Endothelial cell of umbilical vein (primary cell): ENCODE measurements at regions not wholly inside any gene's neighbourhood (a gene's known extent, or its start where the extent isn't known, plus 50 kb on each side); places are given as distances from the start of the nearest gene placed in this dataset.

Experiments used
- CTCF ChIP-seq, 2 donors: IDR thresholded peaks; 1 replicate in 1 of 2; 2 replicates in 1 of 2; pipeline ENCODE4 v1.5.1; 2011; ENCODE audit warnings: low read length in 2 of 2, mild to moderate bottlenecking in 2 of 2, moderate library complexity in 2 of 2, control low read depth in 1 of 2, inconsistent platforms in 1 of 2, low read depth in 1 of 2; ENCODE audit not compliant: insufficient read depth in 1 of 2; ENCODE audit errors: extremely low read depth in 1 of 2
- EZH2 ChIP-seq: IDR thresholded peaks from 2 replicates; pipeline ENCODE4 v1.6.1; 2012; ENCODE audit warnings: borderline replicate concordance, low read depth, mild to moderate bottlenecking, moderate library complexity, low read length, inconsistent platforms; ENCODE audit not compliant: severe bottlenecking
- FOS ChIP-seq: IDR thresholded peaks from 2 replicates; pipeline ENCODE4 v1.6.1; 2011; ENCODE audit warnings: mild to moderate bottlenecking, low read length, moderate library complexity, borderline replicate concordance; ENCODE audit not compliant: insufficient read depth
- GATA2 ChIP-seq: IDR thresholded peaks from 2 replicates; pipeline ENCODE4 v1.7.0; 2011; ENCODE audit warnings: low read depth, mild to moderate bottlenecking, moderate library complexity, mixed read lengths, low read length; ENCODE audit not compliant: insufficient read length, insufficient read depth
- JUN ChIP-seq: IDR thresholded peaks from 2 replicates; pipeline ENCODE4 v1.6.1; 2011; ENCODE audit warnings: borderline replicate concordance, low read depth; ENCODE audit not compliant: insufficient read length, insufficient read depth
- MAX ChIP-seq: IDR thresholded peaks from 2 replicates; pipeline ENCODE4 v1.6.1; 2011; ENCODE audit not compliant: insufficient read depth, insufficient read length
- POLR2A ChIP-seq: IDR thresholded peaks from 2 replicates; pipeline ENCODE4 v1.6.1; 2012; ENCODE audit warnings: low read depth, mild to moderate bottlenecking, control low read depth, low read length
- POLR2AphosphoS5 ChIP-seq: IDR thresholded peaks from 2 replicates; pipeline ENCODE4 v1.6.1; 2012; ENCODE audit warnings: low read depth, mild to moderate bottlenecking, control low read depth, low read length, moderate library complexity; ENCODE audit not compliant: insufficient read depth

DNA sequence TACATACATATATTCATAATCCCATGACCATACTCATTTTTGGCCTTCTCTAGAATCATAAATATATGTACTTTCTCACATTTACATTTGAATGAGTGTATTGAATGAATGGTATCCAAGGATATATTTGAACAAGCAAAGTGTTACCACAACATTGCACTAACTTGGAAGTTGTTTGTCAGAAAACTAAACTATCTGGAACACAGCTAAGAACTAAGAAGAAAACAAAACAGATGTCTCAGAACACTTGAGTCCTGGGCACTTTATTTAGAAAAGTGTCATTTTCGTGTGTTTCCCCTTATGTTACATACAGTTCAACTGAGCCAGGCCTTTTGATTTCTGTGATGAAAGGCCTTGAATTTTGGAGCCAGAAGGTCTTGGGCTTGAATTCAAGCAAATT lies 466.7 kb upstream of the FAT1 start:
- TF ChIP-seq CTCF (IDR thresholded peaks at IDR 0.05; ENCODE audit: extremely low read depth in 1 of 2, insufficient read depth in 1 of 2, low read depth in 1 of 2, low read length in 2 of 2) (no peak), POLR2AphosphoS5 (no peak), POLR2A (no peak), MAX (no peak), EZH2 (no peak), GATA2 (no peak), JUN (no peak), FOS (no peak)
